Activated T-helper 17 cell treated with anti-CD3 and anti-CD28 coated beads, Interleukin-2, amount 50 U/mL, for 72 hours (primary cell): ENCODE measurements at regions not wholly inside any gene's neighbourhood (a gene's known extent, or its start where the extent isn't known, plus 50 kb on each side); places are given as distances from the start of the nearest gene placed in this dataset.
"Not testable (repeated sequence)": the region's sequence is repeated elsewhere in the genome, so short reads cannot be mapped to it uniquely, and the experiment has no call there.

Experiments
- ATAC-seq: fragments of 150-1000 bp; cut with Tn5 transposase; replicated peaks from 2 replicates; pipeline ENCODE4 v1.10.0; 2021; ENCODE audit warnings: mild to moderate bottlenecking, moderate library complexity
- H3K27ac Mint-ChIP-seq: one replicate; pipeline ENCODE4 v1.8.0; 2022; ENCODE audit warnings: mixed read lengths
- H3K27me3 Mint-ChIP-seq: one replicate; pipeline ENCODE4 v1.8.0; 2022; ENCODE audit warnings: mixed read lengths
- H3K36me3 Mint-ChIP-seq: one replicate; pipeline ENCODE4 v1.8.0; 2022; ENCODE audit warnings: low read depth, mild to moderate bottlenecking, mixed read lengths
- H3K4me1 Mint-ChIP-seq: one replicate; pipeline ENCODE4 v1.8.0; 2022; ENCODE audit warnings: mixed read lengths
- H3K4me3 Mint-ChIP-seq: one replicate; pipeline ENCODE4 v1.8.0; 2022; ENCODE audit warnings: mild to moderate bottlenecking, mixed read lengths
- H3K9me3 Mint-ChIP-seq: one replicate; pipeline ENCODE4 v1.8.0; 2022; ENCODE audit warnings: mixed read lengths

DNA sequence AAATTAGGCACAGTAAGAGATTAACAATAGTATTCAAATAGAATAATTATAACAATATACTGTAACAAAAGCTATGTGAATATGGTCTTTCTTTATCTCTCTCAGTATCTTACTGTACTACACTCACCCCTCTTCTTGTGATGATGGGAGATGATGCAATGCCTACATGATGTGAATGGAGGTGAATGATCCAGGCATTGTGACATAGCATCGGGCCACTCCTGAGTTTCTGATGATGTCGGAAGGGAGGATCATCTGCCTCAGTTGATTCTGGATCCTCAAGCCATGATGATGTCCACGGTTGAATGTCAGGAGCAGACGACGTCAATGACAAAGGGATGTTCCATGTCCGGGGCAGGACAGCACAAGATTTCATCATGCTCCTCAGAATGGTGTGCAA, 268.3 kb upstream of the MGAT5 start:
- H3K27me3 Mint-ChIP-seq: peaks cover 12% of the 10 kb centered on the region
- no peaks in the 10 kb centered on the region for H3K4me1 Mint-ChIP-seq
- H3K27ac Mint-ChIP-seq: no peak overlapping the region
- H3K4me3 Mint-ChIP-seq: no peak overlapping the region
- H3K9me3 Mint-ChIP-seq: peaks cover 4% of the 10 kb centered on the region
- no peak for ATAC-seq
- no peaks in the 10 kb centered on the region for H3K36me3 Mint-ChIP-seq

DNA sequence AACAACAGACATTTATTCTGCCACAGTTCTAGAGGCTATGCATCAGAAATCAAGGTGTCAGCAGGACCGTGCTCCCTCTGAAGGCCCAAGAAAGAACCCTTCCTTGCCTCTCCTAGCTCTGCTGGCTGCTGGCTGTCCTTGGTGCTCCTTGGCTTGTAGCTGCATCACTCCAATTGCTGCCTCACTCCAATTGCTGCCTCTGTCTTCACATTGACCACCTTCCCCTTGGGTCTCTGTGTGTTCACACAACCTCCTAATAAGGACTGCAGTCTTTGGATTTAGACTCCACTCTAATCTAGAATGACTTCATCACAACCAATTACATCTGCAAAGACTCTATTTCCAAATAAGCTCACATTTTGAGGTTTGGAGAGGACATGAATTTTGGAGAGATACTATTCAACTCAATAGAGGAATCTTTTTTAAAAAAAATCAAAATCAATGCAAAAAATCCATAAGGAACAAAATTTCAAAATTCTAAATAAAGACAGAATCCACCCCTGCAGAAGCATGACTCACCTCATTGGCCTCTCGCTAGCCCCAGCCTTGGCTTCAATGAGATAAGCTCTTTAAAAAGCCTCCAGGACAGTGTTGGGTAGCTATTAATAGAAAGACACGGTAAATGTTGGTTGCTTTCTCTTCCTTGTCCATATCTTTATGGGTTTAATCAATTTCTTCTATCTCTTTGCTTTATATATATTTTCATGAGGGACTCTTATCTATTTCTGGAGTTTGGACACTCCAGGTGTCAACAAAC, 267.6 kb upstream of the MGAT5 start:
- Mint-ChIP-seq H3K4me1 (no peaks in the 10 kb centered on the region), H3K36me3 (no peaks in the 10 kb centered on the region), H3K4me3 (no peak overlapping the region), H3K27ac (no peak overlapping the region), H3K9me3 (peaks cover 4% of the 10 kb centered on the region), H3K27me3 (peaks cover 12% of the 10 kb centered on the region)
- no peak for ATAC-seq

DNA sequence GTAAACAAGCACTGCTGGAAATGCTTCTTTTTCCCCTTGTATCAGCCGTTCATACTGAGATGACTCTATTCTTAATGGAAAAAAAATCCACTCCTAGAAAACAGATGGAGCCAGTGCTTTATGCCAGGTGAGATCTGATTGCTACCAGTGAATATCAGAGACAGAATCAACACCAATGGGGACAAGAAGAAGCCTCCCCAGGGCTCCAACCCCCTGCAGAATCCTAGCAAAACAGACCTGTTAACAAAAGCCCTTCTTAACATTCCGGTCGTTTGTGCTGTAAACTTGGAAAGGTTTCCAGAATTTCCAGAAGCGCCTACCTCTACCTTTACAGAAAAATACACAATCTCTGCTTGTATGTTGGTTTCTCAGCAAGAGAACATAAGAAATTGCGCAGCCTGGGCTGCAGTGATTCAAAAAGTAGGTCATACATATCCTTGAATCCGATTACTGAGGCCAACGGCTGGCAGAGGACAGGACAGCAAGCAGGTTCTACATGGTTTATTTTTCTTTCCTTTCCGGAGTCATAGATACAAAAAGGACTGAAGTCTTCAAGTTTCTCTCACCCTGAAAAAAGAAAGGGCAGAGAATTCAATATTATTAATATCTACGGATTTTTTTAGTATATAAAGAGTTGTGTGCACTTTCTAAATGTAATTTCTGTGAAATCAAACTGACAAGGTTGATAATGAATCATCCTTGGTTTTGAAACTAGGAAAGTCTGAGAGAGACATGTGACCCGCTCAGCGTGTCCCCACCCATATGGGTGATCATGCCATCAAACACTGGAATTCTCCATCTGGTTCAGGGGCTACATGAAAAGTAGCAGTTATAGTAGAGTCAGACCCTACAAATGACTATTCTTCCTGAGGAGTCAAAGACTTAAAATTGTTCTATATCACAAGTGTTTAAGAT, 266.7 kb upstream of the MGAT5 start:
- Mint-ChIP-seq H3K4me1 (no peaks in the 10 kb centered on the region), H3K36me3 (no peaks in the 10 kb centered on the region), H3K27ac (no peak overlapping the region), H3K9me3 (peaks cover 4% of the 10 kb centered on the region), H3K4me3 (no peak overlapping the region), H3K27me3 (peaks cover 16% of the 10 kb centered on the region)
- ATAC-seq: no peak

DNA sequence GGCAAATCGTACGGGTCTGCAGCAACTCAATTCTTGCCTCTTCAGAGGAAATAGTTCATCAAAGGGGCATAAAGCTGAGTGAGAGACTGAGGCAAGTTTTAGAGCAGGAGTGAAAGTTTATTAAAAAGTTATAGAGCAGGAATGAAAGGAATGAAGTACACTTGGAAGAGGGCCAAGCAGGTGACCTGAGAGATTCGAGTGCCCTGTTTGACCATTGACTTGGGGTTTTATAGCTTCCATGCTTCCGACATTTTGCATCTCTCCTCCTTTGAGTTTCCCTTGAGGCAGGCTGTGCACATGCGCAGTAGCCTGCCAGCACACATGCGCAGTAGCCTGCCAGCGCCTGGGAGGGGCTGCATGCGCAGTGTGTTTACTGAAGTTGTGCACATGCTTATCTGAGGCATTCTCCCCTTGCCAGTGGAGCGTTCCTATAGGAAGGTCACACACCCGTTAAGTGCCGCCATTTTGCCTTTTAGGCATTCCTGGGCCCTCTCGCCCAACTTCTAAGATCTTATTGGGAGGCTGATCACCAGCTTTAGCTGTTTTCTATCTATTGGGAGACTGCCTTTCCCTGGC, 265.5 kb upstream of the MGAT5 start:
- H3K4me3 Mint-ChIP-seq: no peak overlapping the region
- H3K9me3 Mint-ChIP-seq: peaks cover 4% of the 10 kb centered on the region
- ATAC-seq: no peak
- no peaks in the 10 kb centered on the region for H3K36me3 Mint-ChIP-seq
- no peaks in the 10 kb centered on the region for H3K4me1 Mint-ChIP-seq
- peaks cover 19% of the 10 kb centered on the region for H3K27me3 Mint-ChIP-seq
- H3K27ac Mint-ChIP-seq: no peak overlapping the region

DNA sequence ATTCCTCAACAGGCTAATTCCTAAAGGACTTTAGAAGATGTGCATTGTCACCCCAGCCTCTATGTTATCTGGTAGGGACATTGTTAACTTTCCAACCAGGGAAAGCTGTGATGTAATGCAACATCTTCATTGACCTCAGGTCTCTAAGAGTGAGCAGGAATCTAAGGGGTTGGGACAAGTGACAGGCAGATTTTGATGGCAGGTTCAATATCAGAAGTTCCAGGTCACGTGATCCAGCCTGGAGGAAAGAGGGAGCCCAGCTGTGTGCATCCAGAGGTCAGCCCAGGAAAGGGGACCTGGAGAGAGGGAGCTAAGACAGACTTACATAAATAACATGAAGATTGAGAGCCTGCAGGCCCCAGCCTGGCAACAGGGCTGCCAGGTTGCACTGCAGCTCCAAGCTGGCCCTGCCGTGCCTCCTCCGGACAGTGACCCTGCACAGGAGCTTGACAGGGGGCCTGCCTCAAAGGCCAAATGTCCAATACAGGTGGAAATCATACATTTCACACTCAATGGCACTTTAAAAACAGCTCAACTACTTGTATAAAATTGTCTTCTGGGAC, 262.2 kb upstream of the MGAT5 start:
- Mint-ChIP-seq H3K4me1 (no peaks in the 10 kb centered on the region), H3K4me3 (no peak overlapping the region), H3K9me3 (no peaks in the 10 kb centered on the region), H3K27me3 (peaks cover 23% of the 10 kb centered on the region), H3K27ac (no peak overlapping the region), H3K36me3 (no peaks in the 10 kb centered on the region)
- ATAC-seq: no peak

DNA sequence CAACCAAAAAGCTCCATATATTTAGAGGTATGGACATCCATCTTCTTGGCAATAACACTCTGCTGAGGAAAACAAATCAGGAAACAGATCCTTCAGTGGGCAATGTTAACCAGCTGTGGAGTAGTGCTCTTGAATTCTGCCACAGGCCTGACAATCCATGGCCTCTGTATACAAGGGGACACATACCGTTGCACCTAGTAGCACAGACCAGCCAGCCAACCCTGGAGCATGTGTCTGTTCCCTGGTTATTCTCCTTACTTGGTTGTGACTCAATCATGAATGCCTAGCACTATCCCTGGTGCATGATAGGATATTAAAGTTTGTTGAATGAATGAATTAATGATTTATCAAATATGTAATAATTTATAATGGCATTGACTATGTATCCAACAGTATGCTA, 261.4 kb upstream of the MGAT5 start:
- no peaks in the 10 kb centered on the region for H3K36me3 Mint-ChIP-seq
- no peak overlapping the region for H3K27ac Mint-ChIP-seq
- no peaks in the 10 kb centered on the region for H3K4me1 Mint-ChIP-seq
- H3K9me3 Mint-ChIP-seq: no peaks in the 10 kb centered on the region
- no peak overlapping the region for H3K4me3 Mint-ChIP-seq
- no peak for ATAC-seq
- H3K27me3 Mint-ChIP-seq: peaks cover 21% of the 10 kb centered on the region

DNA sequence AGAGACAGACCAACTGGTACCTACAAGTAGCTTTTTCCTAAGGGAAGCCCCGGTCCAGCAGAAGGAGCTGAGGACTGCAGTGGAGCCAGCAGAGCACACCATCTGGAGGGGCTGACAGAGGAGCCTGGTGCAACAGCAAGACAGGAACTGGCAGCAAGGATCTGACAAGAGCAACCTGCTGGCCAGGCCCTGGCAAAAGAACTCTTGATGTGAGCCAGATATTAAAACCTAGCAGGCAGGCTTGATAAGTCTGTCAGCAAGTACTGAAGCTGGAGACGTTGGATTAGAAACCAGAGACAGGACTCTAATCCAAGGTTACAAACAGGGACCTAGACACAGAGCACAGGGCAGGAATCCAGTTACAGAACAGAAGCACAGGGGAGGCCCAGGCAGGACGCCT, 260.7 kb upstream of the MGAT5 start:
- ATAC-seq: no peak
- peaks cover 19% of the 10 kb centered on the region for H3K27me3 Mint-ChIP-seq
- no peaks in the 10 kb centered on the region for H3K9me3 Mint-ChIP-seq
- H3K4me1 Mint-ChIP-seq: no peaks in the 10 kb centered on the region
- H3K4me3 Mint-ChIP-seq: no peak overlapping the region
- H3K27ac Mint-ChIP-seq: no peak overlapping the region
- no peaks in the 10 kb centered on the region for H3K36me3 Mint-ChIP-seq

DNA sequence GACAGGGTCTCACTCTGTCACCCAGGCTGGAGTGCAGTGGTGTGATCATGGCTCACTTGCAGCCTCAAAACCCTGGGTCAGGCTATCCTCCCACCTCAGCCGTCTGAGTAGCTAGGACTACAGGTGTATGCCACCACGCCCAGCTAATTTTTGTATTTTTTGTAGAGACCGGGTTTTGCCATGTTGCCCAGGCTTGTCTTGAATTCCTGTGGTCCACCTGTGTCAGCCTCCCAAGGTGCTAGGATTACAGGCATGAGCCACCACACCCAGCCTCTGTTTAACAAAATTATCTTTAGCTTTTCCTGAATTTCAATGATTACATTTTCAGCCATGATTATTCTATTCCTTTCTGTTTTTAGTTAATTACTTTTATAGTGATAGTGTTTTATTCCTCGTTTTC, 255.1 kb upstream of the MGAT5 start:
- not testable (repeated sequence) for H3K4me3 Mint-ChIP-seq, ATAC-seq, H3K9me3 Mint-ChIP-seq, H3K36me3 Mint-ChIP-seq, H3K4me1 Mint-ChIP-seq, H3K27ac Mint-ChIP-seq
- peaks cover 16% of the 10 kb centered on the region for H3K27me3 Mint-ChIP-seq

DNA sequence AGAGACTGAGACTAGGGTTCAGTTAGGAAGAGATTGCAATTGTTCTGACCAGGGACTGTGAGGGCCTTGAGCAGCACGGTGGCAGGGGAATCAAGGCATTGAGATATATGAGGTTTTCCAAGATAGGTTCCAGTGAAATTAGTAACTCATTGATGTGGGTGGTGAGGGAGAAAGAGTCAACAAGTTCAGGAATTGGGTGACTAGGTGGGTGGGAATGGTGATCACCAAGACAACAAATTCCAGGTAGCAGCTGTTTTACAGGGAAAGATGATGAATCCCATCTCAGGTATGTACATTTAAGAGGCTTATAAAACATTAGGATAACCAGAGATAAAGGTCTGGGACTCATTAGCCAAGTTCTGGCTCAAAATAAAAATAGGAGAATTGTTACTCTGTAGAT, 251.5 kb upstream of the MGAT5 start:
- Mint-ChIP-seq H3K27ac (no peak overlapping the region), H3K4me1 (no peaks in the 10 kb centered on the region), H3K27me3 (peaks cover 11% of the 10 kb centered on the region), H3K4me3 (no peak overlapping the region), H3K9me3 (no peaks in the 10 kb centered on the region), H3K36me3 (no peaks in the 10 kb centered on the region)
- no peak for ATAC-seq

DNA sequence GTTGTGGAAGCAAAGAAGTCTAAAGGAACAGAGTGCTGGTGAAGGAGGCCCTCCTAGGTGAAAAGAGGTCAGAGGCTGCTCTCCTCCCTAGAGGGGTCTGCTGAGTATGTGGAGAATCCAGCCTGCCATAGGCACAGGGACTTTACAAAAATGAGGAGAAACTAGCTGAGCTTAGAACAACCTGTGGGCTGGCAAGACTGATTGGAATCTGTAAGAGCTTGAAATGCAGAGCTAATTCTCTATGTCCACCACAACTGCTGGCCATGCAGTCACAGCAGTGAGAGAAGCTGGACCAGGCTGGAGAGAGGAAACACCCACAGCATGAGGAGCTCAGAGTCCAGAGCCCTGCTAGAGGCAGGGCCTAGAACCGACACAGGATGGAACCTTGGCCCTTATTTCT, 251.0 kb upstream of the MGAT5 start:
- Mint-ChIP-seq H3K27ac (no peak overlapping the region), H3K27me3 (peaks cover 11% of the 10 kb centered on the region), H3K4me3 (no peak overlapping the region), H3K4me1 (no peaks in the 10 kb centered on the region), H3K36me3 (no peaks in the 10 kb centered on the region), H3K9me3 (no peaks in the 10 kb centered on the region)
- no peak for ATAC-seq

DNA sequence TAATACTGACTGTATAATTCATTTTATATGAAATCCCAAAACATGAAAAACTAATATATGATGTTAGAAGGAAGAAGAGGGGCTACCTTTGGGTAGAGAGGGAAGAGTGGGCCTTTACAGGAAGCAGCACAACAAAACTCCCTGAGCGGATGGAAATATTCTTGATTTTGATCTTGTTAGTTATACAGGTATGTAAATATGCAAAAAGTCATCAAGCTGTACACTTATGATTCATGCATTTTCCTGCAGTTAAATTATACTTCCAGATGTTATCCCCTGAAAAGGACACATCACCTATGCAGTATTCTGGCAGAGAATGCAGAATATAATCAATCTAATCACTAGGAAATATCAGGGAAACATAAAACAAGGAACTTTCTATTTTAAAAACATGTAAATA, 249.4 kb upstream of the MGAT5 start:
- peaks cover 7% of the 10 kb centered on the region for H3K27me3 Mint-ChIP-seq
- H3K36me3 Mint-ChIP-seq: no peaks in the 10 kb centered on the region
- no peak overlapping the region for H3K4me3 Mint-ChIP-seq
- no peak for ATAC-seq
- no peaks in the 10 kb centered on the region for H3K4me1 Mint-ChIP-seq
- H3K27ac Mint-ChIP-seq: no peak overlapping the region
- H3K9me3 Mint-ChIP-seq: no peaks in the 10 kb centered on the region

DNA sequence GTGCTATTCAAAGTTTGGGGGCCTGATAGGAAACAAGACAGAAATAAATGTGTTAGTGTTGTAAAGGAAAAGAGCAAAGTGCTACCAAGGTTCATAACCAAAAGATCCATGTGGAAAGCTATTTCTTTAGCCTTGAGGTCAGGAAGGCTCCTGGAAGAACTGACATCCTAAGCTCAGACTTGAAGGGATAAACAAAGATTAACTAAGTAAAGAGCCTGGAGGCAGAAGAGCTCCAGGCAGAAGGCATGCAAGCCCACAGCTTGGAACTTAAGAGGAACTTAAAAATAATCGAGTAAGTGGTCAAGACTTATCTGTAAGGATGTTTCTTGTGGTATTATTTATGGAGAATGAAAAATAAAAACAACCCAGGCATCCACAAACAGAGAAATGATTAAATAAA, 245.0 kb upstream of the MGAT5 start:
- H3K4me3 Mint-ChIP-seq: no peak overlapping the region
- H3K27ac Mint-ChIP-seq: no peak overlapping the region
- no peaks in the 10 kb centered on the region for H3K9me3 Mint-ChIP-seq
- no peaks in the 10 kb centered on the region for H3K27me3 Mint-ChIP-seq
- H3K36me3 Mint-ChIP-seq: no peaks in the 10 kb centered on the region
- H3K4me1 Mint-ChIP-seq: no peaks in the 10 kb centered on the region
- no peak for ATAC-seq

DNA sequence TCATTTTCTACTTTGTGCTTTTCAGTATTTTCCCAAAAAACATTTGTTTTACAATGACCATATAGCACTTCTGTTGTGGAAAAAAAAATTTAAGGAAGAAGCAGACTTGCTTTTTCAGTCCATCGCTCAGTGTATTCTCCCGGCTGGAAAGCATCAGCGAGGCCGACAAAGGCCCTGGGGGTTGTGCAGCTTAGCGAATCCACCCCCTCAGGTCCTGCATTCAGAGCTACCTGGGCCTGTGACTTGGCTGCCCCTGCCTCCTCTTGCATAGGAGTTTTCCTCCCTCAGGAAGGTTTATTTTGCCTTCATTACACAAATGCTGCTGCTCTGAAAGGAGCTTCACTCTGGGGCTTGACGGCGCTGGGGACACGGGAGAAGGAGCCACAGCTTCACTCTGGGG, 244.4 kb upstream of the MGAT5 start:
- Mint-ChIP-seq H3K4me1 (no peaks in the 10 kb centered on the region), H3K27me3 (no peaks in the 10 kb centered on the region), H3K27ac (no peak overlapping the region), H3K36me3 (no peaks in the 10 kb centered on the region), H3K9me3 (no peaks in the 10 kb centered on the region), H3K4me3 (no peak overlapping the region)
- no peak for ATAC-seq

DNA sequence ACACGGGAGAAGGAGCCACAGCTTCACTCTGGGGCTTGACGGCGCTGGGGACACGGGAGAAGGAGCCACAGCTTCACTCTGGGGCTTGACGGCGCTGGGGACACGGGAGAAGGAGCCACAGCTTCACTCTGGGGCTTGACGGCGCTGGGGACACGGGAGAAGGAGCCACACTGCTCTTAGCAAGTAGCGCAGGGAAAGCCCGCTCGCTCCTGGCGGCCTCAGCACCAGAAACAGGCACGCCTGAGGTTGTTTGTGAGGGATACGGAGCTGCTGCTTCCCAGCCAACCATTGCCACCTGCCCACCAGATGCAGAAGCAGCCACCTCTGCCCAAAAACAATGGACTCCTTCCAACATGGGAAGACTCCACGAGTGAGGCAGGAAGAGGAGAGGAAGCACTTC, 244.0 kb upstream of the MGAT5 start:
- not testable (repeated sequence) for H3K36me3 Mint-ChIP-seq, H3K4me1 Mint-ChIP-seq, H3K27me3 Mint-ChIP-seq, H3K4me3 Mint-ChIP-seq, H3K27ac Mint-ChIP-seq, ATAC-seq, H3K9me3 Mint-ChIP-seq
